H4 (cell line): ENCODE measurements at regions not wholly inside any gene's neighbourhood (a gene's known extent, or its start where the extent isn't known, plus 50 kb on each side); places are given as distances from the start of the nearest gene placed in this dataset.
"Not testable (repeated sequence)": the region's sequence is repeated elsewhere in the genome, so short reads cannot be mapped to it uniquely, and the experiment has no call there.

Experiments
- DNase-seq: peaks from one replicate; pipeline ENCODE4 v3.0.0-alpha.2; 2015; ENCODE audit warnings: low spot score

DNA sequence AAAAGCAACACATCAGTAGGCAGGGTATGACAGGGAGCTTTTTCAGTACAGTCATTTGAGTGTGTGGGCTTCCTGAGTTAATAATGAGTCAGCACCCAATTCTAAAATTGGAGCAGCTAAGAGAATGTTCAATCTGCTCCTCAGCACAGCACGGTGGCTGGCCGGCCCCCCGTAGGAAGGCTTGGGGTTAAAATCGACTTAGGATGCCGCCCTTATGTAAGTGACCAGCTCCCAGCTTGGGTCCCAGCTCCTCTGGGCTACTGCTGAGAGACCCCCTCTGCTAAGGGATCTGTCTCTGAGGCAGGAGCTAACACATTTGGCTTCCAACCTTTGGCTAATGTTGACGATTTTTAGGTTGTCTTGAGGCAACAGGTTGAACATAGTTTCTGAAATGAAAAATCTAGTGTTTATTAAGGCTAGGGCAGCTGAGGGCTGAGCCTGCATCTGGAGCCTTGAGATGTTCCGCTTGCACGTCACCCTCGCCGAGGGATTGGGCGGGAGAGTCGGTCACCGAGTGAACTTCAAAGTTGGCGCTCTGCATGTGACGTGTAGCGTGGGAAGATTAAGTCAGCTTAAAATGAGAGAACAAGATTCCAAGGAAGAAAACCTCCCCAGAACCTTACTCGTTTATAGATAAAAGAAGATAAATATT lies 291.3 kb upstream of the PLGLB2 start:
- not testable (repeated sequence) for DNase-seq

DNA sequence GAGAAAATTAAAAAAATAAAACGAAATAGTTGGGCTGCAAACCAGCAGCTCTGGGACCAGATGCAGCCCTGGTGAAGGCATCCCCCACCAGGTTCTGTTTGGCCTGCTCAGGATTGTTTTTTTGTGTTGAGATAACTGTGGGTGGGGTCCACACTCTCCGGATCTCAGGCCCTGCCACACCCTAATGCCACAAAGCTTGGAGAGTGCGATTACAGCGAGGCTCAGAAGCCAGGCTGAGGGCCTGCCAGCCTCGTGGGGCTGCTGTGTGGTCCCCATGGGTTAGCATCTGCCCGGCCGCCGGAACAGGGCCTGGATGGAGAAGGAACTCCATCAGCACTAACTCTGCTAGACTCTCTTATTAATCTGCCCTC lies 290.8 kb upstream of the PLGLB2 start:
- not testable (repeated sequence) for DNase-seq

DNA sequence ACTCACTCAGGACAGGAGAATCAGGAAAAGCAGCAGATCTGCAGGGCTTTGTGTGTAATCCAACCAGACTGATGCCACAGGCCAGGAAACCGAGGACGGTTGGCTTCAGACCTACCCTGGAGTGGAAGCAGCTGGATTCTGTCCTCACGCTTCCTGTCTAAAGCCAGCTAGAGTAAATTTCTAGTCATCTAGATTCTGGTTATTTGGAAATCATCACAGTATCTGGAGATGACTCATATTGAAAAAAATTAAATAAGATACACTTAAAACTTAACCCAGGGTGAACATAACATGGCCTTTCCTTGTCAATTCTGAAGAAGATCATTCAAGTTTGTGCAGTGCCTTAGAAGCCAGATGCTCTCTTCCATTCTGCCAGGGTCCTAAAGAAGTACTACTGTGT lies 288.9 kb upstream of the PLGLB2 start:
- not testable (repeated sequence) for DNase-seq

DNA sequence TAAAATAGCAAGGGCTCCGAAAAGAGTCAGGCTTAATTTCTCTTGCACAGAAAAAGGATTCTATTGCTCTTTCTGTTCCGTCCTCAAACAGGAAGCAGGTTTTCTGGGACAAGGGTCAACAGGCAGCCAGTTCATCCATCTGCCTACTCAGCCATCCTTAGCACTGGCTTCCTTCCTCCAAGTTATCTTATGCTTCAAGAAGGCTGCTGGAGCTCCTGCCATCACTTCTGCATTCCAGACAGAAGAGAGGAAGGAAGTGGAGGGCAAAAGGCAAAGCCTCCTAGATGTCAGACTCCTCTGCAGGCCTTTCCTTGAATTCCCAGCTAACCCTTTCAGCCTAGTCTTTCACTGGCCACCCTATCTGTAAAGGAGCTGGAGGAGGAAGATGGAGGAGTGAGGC lies 287.8 kb upstream of the PLGLB2 start:
- not testable (repeated sequence) for DNase-seq

DNA sequence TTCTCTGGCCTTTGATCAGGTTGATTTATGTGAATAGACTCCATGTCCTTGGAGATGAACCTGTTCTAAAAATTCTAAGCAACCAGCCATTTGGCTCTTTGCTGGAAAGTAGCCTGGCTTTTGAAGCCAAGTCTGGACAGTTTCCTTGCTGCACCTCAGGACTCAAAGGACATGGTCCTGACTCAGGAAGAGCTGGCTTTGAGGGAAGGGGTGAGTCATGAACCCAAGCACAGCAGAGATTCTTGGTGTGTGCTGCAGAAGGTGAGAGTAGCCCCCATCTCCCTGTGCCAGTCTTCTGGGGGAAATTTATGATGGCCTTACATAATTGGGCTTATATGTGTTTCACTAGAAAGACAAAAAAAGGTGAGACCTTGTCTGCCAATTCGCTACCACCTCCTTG lies 287.2 kb upstream of the PLGLB2 start:
- DNase-seq: not testable (repeated sequence)

DNA sequence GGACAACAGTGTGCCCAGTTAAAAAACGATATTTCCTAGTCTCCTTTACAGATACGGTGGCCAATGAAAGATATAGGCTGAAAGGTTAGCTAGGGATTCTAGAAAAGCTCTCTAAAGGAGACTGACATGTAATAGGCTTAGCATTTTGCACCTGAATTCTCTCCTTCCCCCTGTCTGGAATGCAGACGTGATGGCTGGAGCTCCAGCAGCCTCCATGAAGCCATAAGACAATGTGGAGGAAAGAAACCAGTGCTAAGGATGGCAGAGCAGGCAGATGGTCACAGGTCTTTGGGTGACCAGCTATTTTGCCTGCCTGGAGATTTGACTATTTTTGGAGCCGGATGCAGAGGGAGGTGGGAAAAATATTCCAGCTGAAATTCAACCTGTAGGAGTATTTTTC lies 286.2 kb upstream of the PLGLB2 start:
- not testable (repeated sequence) for DNase-seq

DNA sequence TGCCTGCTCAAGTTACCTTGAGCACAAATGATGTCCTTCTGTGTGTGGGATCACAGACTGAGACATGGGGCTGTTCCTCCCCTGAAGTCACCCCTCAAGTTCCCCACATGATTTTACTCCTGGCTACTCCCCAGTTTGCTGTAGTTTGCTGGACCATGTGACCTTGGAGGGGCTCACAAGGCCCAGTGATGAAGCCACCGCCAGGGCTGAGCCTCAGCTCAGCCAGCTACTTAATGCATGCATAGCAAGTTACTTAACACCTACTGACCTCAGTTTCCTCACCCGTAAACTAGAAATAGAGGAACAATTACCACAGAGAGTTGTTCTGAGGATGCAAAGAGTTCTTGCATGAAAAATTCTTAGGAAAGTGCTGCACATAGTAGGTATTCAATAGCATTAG lies 283.7 kb upstream of the PLGLB2 start:
- DNase-seq: not testable (repeated sequence)

DNA sequence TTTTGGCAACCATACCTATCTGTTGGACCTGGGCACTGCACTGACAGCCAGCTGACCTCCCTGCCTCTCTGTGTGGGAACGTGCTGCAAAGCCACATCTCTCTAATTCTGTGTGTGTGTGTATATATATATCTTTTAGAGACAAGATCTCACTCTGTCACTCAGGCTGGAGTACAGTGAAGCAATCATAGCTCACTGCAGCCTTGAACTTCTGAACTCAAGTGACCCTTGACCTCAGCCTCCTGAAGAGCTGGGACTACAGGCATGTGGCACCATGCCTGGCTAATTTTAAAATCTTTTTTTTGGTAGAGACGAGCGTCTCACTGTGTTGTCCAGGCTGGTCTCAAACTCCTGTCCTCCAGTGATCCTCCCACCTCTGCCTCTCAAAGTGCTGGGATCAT lies 282.2 kb upstream of the PLGLB2 start:
- not testable (repeated sequence) for DNase-seq

DNA sequence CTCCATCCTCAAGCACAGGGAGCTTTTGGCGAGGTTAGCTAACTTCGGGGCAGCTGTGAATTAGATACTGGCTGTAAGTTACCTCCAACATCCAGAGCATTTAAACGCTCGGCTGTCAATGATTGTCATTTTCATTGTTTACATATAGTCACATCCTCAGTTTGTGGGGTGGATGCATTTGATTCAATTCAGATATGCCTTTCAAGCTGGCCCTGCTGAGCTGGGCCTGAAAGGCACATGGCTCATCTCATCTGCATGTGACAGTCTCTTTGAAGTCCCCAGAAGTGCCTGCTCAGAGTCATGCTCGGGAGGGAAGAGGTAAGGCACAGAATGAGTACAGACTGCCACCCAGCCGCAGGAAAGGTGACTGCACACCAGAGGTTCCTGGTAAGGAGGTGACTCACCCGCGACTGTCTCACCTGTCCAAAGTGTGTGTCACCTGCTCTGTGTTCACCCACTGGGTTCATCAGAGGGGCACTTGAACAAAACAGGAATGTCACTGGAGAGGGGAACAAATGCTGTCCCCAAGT lies 281.2 kb upstream of the PLGLB2 start:
- not testable (repeated sequence) for DNase-seq

DNA sequence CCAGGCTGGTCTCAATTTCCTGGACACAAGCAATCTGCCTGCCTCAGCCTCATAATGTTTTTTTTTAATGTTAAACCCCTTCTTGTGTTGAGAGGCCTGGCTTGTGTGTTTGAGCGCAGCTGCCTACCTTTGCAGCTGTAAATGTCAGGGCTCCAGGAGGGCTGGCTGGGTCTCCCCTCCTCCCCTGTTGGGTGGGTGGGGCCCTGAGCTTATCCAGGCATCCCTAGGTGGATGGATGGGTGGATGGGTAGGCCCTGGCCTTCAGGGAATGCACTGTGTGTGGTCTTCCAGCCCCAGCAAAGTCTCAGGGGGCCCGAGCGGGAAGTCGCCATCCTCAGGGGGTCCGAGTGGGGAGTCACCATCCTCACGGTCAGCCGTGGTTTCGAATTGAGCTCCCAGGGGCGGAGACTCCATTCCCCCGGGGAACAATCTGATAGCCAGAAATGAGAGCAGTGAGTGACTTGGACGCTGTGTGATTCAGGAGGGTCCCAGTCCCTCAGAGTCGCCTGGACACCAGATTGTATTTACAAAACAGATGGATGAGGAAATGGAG lies 279.4 kb upstream of the PLGLB2 start:
- DNase-seq: not testable (repeated sequence)

DNA sequence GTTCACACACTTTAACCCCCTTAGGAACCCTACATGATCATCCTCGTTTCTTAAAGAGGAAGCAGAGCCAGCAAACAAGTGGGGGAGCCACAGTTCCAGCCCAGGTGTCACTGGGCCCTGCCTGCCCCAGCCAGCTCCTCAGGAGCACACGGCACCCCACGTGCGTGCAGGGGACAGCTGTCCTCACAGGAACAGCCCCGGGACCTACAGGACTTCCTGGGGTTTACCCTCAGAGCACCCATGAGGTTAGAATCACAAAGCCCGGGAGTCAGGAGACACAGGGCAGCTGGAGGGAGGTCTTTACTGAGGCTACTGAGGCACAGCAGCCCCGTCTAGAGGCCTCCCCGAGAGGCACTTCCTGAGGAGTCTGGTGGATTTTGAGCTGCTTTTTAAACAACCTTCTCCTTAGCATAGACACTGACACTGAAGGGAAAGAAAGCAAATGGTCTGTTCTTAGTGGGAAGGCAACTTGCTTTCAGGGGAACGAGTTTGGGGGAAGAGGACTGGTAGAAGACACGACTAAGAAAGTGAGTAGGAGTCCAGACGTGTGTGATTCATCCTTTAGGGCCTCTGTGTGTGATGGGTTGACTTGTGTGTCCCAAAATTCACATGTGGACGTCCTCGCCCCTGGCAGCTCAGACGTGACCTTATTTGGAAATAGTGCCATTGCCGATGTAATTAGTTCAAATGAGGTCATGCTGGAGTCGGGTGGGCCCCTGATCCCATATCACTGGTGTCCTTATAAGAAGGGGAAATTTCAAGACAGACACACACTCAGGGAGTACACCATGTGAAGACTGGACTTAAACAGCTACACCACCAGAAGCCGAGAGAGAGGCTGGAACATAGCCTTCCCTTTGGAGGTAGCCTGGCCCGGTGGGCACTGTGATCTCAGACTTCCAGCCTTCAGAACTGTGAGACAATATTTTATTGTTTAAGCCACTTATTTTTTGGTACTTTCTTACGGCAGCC lies 278.4 kb upstream of the PLGLB2 start:
- not testable (repeated sequence) for DNase-seq

DNA sequence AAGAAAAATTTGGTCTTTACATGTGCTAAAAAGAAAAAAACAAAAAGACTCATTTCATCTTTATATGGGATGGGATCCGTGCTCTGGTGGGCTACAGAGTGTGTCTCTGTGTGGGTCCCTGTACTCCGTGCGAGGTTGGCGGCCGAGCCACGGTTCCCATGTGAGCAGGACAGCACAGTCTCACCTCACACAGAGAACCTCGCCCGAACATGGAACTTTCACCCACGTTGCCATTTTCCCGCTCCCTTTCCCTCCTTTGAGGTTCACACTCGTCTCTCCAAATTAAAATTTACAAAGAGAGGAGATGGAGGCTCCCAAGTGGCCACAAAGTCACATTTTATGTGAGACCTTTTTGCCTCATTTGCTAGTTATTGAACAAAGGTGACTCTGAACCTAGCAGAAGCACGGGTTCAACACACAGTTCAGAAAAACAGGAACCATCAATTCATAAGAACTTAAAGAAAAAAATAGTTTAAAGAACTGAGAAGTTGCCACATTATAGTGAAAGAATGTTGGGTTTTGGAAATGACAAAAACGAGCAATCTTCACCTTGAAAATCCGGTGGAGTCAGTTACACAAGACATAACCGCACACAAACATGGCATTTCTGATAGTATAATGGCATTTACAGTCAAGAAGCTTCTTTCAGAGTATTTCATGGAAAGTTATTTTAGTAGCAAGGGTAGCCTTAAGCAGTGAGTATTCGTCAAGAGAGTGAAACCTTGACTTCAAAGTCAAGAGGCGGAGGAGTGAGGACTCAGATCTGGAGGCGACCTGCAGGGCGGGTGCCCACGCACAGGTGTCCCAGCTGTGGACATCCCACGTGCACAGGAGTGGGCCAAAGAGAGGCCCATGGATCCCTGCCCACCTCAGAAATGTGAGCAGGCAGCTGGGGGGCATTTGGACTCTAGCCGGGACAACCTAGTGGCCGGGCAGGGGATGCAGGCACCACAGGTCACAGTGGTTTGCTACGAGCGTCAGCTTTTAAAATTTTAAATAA lies 277.2 kb upstream of the PLGLB2 start:
- not testable (repeated sequence) for DNase-seq

DNA sequence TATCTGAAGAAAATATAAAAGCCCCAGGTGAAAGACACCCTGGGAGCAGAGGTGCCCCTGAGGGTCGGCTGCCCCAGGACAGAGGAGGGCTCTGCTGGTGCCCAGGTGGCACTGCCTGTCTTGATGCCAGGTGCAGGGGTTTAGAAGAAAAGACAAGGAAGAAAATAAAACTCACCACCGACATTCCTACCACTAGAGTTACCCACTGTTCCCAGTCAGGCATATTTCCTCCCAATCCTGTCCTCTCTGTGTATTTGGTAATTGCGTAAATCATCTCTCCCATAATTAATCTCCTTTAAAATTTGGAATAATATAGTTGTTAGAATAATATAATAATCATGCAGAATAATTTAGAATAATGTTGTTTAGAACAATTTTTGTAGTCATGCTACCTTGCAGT lies 276.4 kb upstream of the PLGLB2 start:
- not testable (repeated sequence) for DNase-seq

DNA sequence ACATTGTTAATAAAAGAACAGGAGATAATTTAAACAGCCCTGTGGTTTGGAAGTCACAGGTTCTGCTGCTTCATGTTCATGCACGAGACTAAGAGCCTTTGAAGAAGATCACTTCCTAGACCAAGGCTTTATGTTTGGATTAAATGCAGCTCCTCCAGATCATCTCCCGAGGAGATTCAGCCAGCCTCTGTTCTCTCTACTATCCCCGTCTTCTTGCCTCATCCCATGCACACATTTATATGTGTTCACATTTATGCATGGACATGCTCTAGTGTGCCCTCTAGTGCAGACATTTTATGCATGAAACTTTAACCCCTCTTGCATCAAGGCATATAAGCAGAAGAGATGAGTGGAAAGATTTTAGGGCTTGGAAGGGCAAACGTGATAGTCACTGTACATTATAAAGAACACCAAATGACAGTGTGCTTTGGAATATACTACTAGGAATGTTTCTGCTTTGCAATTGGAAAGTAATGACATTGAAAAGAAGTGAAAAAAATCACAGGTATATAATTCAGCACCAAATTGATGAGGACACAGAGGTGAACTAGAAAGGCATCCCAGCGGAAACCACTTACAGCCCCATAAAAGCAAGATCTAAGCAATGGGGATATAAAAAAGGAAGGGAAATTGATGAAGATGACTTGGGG lies 271.5 kb upstream of the PLGLB2 start:
- DNase-seq: not testable (repeated sequence)

DNA sequence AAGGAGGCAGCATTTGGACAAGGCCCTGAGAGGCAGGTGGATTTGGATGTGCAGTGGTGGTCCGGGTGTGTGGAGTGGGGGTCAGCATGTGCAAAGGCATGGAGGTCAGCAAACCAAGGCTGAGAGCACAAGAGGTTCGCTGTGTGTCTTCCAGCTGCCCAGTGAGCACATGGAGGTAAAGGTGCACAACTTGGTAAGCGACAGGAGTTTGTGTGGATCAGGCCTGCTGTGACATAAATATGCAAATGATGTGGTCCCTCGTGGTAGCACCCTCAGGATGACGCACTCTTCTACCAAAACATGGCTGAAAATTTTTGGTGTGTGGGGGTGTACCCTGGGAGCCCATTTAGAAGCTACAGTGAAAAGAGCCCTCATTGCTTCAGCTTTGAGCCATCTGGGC lies 271.0 kb upstream of the PLGLB2 start:
- DNase-seq: not testable (repeated sequence)

DNA sequence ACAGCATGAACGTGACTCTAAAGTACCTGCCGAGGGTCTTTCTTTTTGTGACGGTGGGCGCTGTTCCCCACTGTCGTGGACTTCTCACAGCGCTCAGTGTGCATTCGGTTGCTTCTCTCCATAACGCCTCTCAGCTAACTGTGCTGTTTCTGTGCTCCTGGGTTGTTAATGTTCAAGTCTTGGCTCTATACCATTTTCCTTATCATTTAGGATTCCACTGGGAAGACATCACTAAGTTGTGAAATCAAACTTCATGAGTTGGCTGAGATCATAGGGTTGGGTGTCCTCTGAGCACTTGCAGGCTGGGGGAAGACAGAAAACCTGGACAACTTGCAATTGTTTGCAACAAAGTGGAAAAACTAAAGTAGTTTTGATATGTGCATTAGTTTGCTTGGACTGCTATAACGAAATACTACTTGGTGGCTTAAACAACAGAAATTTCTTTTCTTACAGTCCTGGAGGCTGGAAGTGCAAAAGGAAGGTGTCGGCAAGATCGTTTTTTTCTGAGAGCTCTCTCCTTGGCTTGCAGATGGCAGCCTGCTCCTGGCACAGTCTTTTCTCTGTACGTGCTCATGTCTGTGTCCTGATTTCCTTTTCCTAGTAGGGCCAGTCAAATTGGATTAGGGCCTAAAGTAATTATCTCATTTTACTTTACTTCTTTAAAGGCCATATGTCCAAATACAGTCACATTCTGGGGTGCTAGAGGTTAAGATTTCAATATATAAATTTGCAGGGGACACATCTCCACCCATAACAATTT lies 270.0 kb upstream of the PLGLB2 start:
- not testable (repeated sequence) for DNase-seq

DNA sequence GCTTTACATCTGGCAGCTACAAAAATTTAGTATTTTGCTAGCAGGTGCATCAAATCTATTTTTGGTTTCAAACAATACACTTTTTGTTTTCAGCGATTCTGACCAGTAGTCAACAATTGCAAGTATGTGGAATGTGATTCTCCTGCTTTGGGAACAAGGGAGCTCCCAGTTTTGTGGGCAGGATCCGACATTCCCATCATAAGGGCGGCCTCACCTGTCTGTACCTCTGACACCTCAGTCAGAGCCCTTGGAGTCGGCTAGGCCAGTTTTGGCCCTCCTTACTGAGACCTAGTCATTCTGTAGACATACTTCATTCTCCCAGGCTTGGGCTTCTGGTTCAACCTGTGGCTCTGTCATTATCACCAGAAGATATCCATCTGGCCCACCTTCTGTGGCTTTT lies 269.0 kb upstream of the PLGLB2 start:
- DNase-seq: not testable (repeated sequence)

DNA sequence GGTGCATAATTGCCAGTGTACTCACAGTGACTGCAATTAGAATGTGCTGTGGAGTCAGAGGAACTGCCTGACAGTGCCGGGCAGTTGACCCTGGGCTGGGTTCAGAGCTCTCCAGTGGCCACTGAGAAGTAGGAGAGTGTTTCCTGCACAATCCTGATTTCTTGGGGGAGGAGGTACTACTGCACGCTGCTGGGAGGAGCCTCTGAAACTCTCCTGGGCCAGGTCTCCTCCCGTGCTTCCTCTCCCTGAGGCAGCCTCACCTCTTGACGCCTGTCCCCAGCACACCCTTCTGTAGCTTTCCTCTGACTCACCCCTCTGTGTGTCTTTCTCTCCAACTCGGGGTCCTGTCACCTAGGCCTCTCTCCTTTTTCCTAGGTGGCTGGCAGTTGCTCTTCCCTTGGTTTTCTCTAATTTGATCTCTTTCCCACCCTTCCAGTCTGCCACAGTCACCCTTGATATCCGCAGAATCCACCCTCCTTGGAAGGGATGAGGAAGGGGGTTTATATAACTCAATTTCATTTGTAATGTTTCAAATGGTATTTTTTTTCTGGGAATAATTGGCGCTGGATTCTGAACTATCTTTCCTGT lies 264.7 kb upstream of the PLGLB2 start:
- not testable (repeated sequence) for DNase-seq

DNA sequence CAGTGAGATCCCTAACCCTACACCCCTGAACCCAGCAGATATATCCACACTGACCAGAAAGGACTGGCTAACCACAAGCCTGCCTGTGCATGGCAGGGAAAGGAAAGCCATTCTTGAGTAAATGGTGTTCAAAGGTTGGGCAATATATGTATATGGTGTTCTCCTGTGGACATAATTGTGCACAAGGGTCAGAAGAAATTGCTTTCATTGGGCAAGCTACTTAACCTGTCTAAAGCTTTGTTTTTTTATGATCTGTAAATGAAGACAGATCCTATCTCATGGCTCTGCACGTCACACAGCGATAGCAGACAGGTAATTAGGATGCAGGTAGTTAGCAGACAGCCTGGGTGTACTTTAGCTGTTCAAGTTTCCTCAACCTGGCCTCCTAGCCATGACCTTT lies 263.5 kb upstream of the PLGLB2 start:
- not testable (repeated sequence) for DNase-seq
